ENCODE measurements at regions not wholly inside any gene's neighbourhood (a gene's known extent, or its start where the extent isn't known, plus 50 kb on each side); places are given as distances from the start of the nearest gene placed in this dataset.
"Not testable (repeated sequence)": the region's sequence is repeated elsewhere in the genome, so short reads cannot be mapped to it uniquely, and the experiment has no call there.

- Mint-ChIP-seq H3K4me3 (ENCODE audit: unreplicated experiment) (no peak overlapping the region), H3K9me3 (ENCODE audit: low read depth) (no peaks in the 10 kb centered on the region), H3K36me3 (ENCODE audit: low read depth) (peaks cover 39% of the 10 kb centered on the region), H3K27ac (ENCODE audit: unreplicated experiment) (no peak overlapping the region), H3K27me3 (ENCODE audit: low read depth) (no peaks in the 10 kb centered on the region), H3K4me1 (ENCODE audit: low read depth) (no peaks in the 10 kb centered on the region)
- no peak for DNase-seq (ENCODE audit: low spot score)
- TF ChIP-seq CTCF (IDR thresholded peaks at IDR 0.05) = no peak
These were observed 2604.8 kb upstream of the TPTE start for GRCh38 chr21:7916329-7917303.

GRCh38 chr21:7917729-7918128 is 2603.7 kb upstream of the TPTE start:
- Mint-ChIP-seq H3K4me3 (ENCODE audit: unreplicated experiment) (no peak overlapping the region), H3K27ac (ENCODE audit: unreplicated experiment) (no peak overlapping the region), H3K4me1 (ENCODE audit: low read depth) (no peaks in the 10 kb centered on the region), H3K36me3 (ENCODE audit: low read depth) (peaks cover 50% of the 10 kb centered on the region), H3K9me3 (ENCODE audit: low read depth) (no peaks in the 10 kb centered on the region), H3K27me3 (ENCODE audit: low read depth) (no peaks in the 10 kb centered on the region)
- no peak for DNase-seq (ENCODE audit: low spot score)
- TF ChIP-seq CTCF (IDR thresholded peaks at IDR 0.05) = no peak

- H3K27ac Mint-ChIP-seq (ENCODE audit: unreplicated experiment); H3K4me3 Mint-ChIP-seq (ENCODE audit: unreplicated experiment); H3K4me1 Mint-ChIP-seq (ENCODE audit: low read depth); H3K27me3 Mint-ChIP-seq (ENCODE audit: low read depth); H3K9me3 Mint-ChIP-seq (ENCODE audit: low read depth); DNase-seq (ENCODE audit: low spot score): not testable (repeated sequence)
- peaks cover 82% of the 10 kb centered on the region for H3K36me3 Mint-ChIP-seq (ENCODE audit: low read depth)
These were observed 2595.3 kb upstream of the TPTE start for GRCh38 chr21:7925918-7926582.

- Mint-ChIP-seq H3K36me3 (ENCODE audit: low read depth) (peaks cover 81% of the 10 kb centered on the region), H3K9me3 (ENCODE audit: low read depth) (peaks cover 20% of the 10 kb centered on the region)
- H3K27me3 Mint-ChIP-seq (ENCODE audit: low read depth); DNase-seq (ENCODE audit: low spot score); H3K27ac Mint-ChIP-seq (ENCODE audit: unreplicated experiment); H3K4me3 Mint-ChIP-seq (ENCODE audit: unreplicated experiment); H3K4me1 Mint-ChIP-seq (ENCODE audit: low read depth): not testable (repeated sequence)
These were observed 2592.9 kb upstream of the TPTE start for GRCh38 chr21:7928528-7928927.

GRCh38 chr21:7929586-7929985 is 2591.8 kb upstream of the TPTE start:
- H3K4me1 Mint-ChIP-seq (ENCODE audit: low read depth); H3K4me3 Mint-ChIP-seq (ENCODE audit: unreplicated experiment); H3K27ac Mint-ChIP-seq (ENCODE audit: unreplicated experiment); DNase-seq (ENCODE audit: low spot score); H3K27me3 Mint-ChIP-seq (ENCODE audit: low read depth): not testable (repeated sequence)
- H3K36me3 Mint-ChIP-seq (ENCODE audit: low read depth) = peaks cover 86% of the 10 kb centered on the region
- H3K9me3 Mint-ChIP-seq (ENCODE audit: low read depth) = peaks cover 30% of the 10 kb centered on the region

- not testable (repeated sequence) for H3K4me1 Mint-ChIP-seq (ENCODE audit: low read depth); H3K27me3 Mint-ChIP-seq (ENCODE audit: low read depth); H3K4me3 Mint-ChIP-seq (ENCODE audit: unreplicated experiment); DNase-seq (ENCODE audit: low spot score); H3K27ac Mint-ChIP-seq (ENCODE audit: unreplicated experiment)
- H3K36me3 Mint-ChIP-seq (ENCODE audit: low read depth) = peaks cover 86% of the 10 kb centered on the region
- H3K9me3 Mint-ChIP-seq (ENCODE audit: low read depth) = peaks cover 39% of the 10 kb centered on the region
These were observed 2590.9 kb upstream of the TPTE start for GRCh38 chr21:7930445-7930844.

- Mint-ChIP-seq H3K9me3 (ENCODE audit: low read depth) (peaks cover 55% of the 10 kb centered on the region), H3K36me3 (ENCODE audit: low read depth) (peaks cover 87% of the 10 kb centered on the region)
- not testable (repeated sequence) for H3K4me1 Mint-ChIP-seq (ENCODE audit: low read depth); H3K27me3 Mint-ChIP-seq (ENCODE audit: low read depth); DNase-seq (ENCODE audit: low spot score); H3K4me3 Mint-ChIP-seq (ENCODE audit: unreplicated experiment); H3K27ac Mint-ChIP-seq (ENCODE audit: unreplicated experiment)
These were observed 2589.3 kb upstream of the TPTE start for GRCh38 chr21:7932113-7932512.

GRCh38 chr21:7932834-7933233 is 2588.5 kb upstream of the TPTE start:
- H3K27me3 Mint-ChIP-seq (ENCODE audit: low read depth) = not testable (repeated sequence)

More at GRCh38 chr21:7932834-7933233, 2588.5 kb upstream of the TPTE start:
- Mint-ChIP-seq H3K36me3 (ENCODE audit: low read depth) (peaks cover 86% of the 10 kb centered on the region), H3K9me3 (ENCODE audit: low read depth) (peaks cover 63% of the 10 kb centered on the region)
- H3K4me3 Mint-ChIP-seq (ENCODE audit: unreplicated experiment); H3K27ac Mint-ChIP-seq (ENCODE audit: unreplicated experiment); H3K4me1 Mint-ChIP-seq (ENCODE audit: low read depth); DNase-seq (ENCODE audit: low spot score): not testable (repeated sequence)
